Colonic mucosa (tissue), 4 donors: ENCODE measurements at regions not wholly inside any gene's neighbourhood (a gene's known extent, or its start where the extent isn't known, plus 50 kb on each side); places are given as distances from the start of the nearest gene placed in this dataset.

Source experiments
- DNase-seq: peaks from one replicate; pipeline ENCODE4 v3.0.0-alpha.2; 2020
- H3K27ac ChIP-seq: fragments of 200-600 bp; one replicate; pipeline ENCODE4 v1.8.0; 2021
- H3K27me3 ChIP-seq: fragments of 200-600 bp; one replicate; pipeline ENCODE4 v1.8.0; 2021
- H3K36me3 ChIP-seq: fragments of 200-600 bp; one replicate; pipeline ENCODE4 v1.8.0; 2021
- H3K4me1 ChIP-seq: fragments of 200-600 bp; one replicate; pipeline ENCODE4 v1.8.0; 2021; ENCODE audit warnings: mild to moderate bottlenecking
- H3K4me3 ChIP-seq: fragments of 200-600 bp; one replicate; pipeline ENCODE4 v1.8.0; 2021
- H3K9ac ChIP-seq, 2 donors: one replicate each; pipeline ENCODE4 v1.7.0; 2013; ENCODE audit warnings: control low read depth in 2 of 2, low read depth in 2 of 2, low read length in 2 of 2
- H3K9me3 ChIP-seq: fragments of 200-600 bp; one replicate; pipeline ENCODE4 v1.8.0; 2021
- CTCF ChIP-seq: fragments of 200-600 bp; IDR thresholded peaks from one replicate; pipeline ENCODE4 v1.8.0; 2022; ENCODE audit warnings: antibody characterized with exemption, mild to moderate bottlenecking
- intact Hi-C: fragments of 100-400 bp; cut with DNase I; formaldehyde crosslinking; loops from one replicate; pipeline ENCODE4 v1.14.1; 2022
- donor health status: healthy.
- donor health status: DM: no; HTN: no; CAD: no.
- donor health status: DM: no; HTN: no; CAD: no.

GRCh38 chr1:47708019-47708535, 270.2 kb downstream of the FOXD2 start:
- Histone ChIP-seq H3K27me3 (peaks cover 9% of the 10 kb centered on the region), H3K4me3 (peak overlapping the region; percentile 41), H3K4me1 (peaks cover 4% of the 10 kb centered on the region), H3K27ac (peak overlapping the region; percentile 60), H3K9me3 (no peaks in the 10 kb centered on the region), H3K36me3 (no peaks in the 10 kb centered on the region), H3K9ac (peak overlapping the region in 1 of 2 donors; percentile 76)
- intact Hi-C loops = no loop called here
- TF ChIP-seq CTCF = no peak
- peak; percentile 52 for DNase-seq

GRCh38 chr1:47708658-47709018, 270.8 kb downstream of the FOXD2 start:
- Histone ChIP-seq H3K4me1 (no peaks in the 10 kb centered on the region), H3K27me3 (peaks cover 9% of the 10 kb centered on the region), H3K4me3 (peak overlapping the region; percentile 41), H3K9me3 (no peaks in the 10 kb centered on the region), H3K27ac (peak overlapping the region; percentile 60), H3K36me3 (no peaks in the 10 kb centered on the region), H3K9ac (peak overlapping the region; percentile 54 to 76)
- intact Hi-C loops = no loop called here
- peak; percentile 39 for DNase-seq
- no peak for TF ChIP-seq CTCF

- DNase-seq = peak; percentile 54
- H3K36me3 ChIP-seq = no peaks in the 10 kb centered on the region
- intact Hi-C loops = no loop called here
- peaks cover 9% of the 10 kb centered on the region for H3K27me3 ChIP-seq
- H3K9ac ChIP-seq = peak overlapping the region; percentile 54 to 76
- H3K9me3 ChIP-seq = no peaks in the 10 kb centered on the region
- H3K4me3 ChIP-seq = peak overlapping the region; percentile 41
- TF ChIP-seq CTCF = peak; percentile 19
- peak overlapping the region; percentile 60 for H3K27ac ChIP-seq
- H3K4me1 ChIP-seq = no peaks in the 10 kb centered on the region
Measured at GRCh38 chr1:47709019-47709871, 271.4 kb downstream of the FOXD2 start.

GRCh38 chr1:47709872-47710231, 272.0 kb downstream of the FOXD2 start:
- Histone ChIP-seq H3K27me3 (peaks cover 9% of the 10 kb centered on the region), H3K4me1 (no peaks in the 10 kb centered on the region), H3K9ac (peak overlapping the region; percentile 54 to 76), H3K9me3 (no peaks in the 10 kb centered on the region), H3K4me3 (peak overlapping the region; percentile 41), H3K27ac (peak overlapping the region; percentile 60), H3K36me3 (no peaks in the 10 kb centered on the region)
- no peak for TF ChIP-seq CTCF
- intact Hi-C loops = loop anchor here (2.0 to 10.0 kb wide), 3 partner anchors 183 to 515 kb away; partner anchors contain the start of gene PDZK1IP1
- DNase-seq = peak; percentile 51

GRCh38 chr1:47710329-47711071, 272.7 kb downstream of the FOXD2 start:
- Histone ChIP-seq H3K9me3 (no peaks in the 10 kb centered on the region), H3K27me3 (peaks cover 9% of the 10 kb centered on the region), H3K36me3 (no peaks in the 10 kb centered on the region), H3K27ac (peak overlapping the region; percentile 60), H3K4me1 (no peaks in the 10 kb centered on the region), H3K9ac (peak overlapping the region; percentile 5 to 76), H3K4me3 (peak overlapping the region; percentile 41)
- peak; percentile 83 for DNase-seq
- intact Hi-C loops = loop anchor here (2.0 to 10.0 kb wide), 3 partner anchors 183 to 516 kb away; partner anchors contain the start of gene PDZK1IP1
- TF ChIP-seq CTCF = peak; percentile 98
